GM21723 (cell line): ENCODE measurements at regions not wholly inside any gene's neighbourhood (a gene's known extent, or its start where the extent isn't known, plus 50 kb on each side); places are given as distances from the start of the nearest gene placed in this dataset.
A peak's percentile ranks its signal among the peaks of the same experiment; 100 is the strongest.

ENCODE experiments used
- ATAC-seq: cut with Tn5 transposase; IDR thresholded peaks from one replicate; pipeline ENCODE4 v1.9.1; 2021; ENCODE audit warnings: mild to moderate bottlenecking, moderate library complexity; ENCODE audit not compliant: unreplicated experiment

DNA sequence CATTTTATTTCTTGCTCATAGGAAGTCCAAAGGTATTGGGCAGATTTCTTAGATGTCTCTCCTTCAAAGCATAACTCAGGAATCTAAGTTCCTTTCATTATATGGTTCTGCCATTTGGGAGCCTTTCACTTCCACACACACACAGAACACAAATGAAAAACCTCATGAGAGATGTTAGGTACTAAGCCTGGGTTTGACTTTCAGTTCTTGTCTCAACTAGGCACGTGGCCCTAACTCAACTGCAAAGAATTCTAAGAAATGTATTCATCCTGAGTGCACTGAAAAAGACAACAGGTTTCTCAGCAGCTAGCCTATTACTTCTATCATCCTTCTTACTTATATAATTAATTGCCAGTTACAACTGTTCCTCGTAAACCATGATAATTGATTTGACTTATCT is 190.0 kb upstream of the SAMSN1 start:
- ATAC-seq = peak; percentile 72

DNA sequence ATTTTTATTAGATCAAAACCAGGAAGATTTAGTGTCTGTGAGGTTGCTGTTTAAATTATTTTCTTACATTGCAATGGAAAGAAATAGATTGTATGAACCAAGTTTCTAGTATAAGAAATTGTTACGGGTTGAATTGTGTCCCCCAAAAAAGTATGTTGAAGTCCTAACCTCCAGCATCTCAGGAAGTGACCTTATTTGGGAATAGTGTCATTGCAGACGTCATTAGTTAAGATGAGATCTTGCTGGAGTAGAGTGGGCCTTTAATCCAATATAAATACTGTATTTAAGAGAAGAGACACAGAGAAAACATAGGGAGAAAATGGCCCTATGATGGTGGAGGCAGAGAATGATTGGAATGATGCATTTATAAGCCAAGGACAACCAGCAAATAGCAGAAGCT is 188.7 kb upstream of the SAMSN1 start:
- no peak for ATAC-seq

DNA sequence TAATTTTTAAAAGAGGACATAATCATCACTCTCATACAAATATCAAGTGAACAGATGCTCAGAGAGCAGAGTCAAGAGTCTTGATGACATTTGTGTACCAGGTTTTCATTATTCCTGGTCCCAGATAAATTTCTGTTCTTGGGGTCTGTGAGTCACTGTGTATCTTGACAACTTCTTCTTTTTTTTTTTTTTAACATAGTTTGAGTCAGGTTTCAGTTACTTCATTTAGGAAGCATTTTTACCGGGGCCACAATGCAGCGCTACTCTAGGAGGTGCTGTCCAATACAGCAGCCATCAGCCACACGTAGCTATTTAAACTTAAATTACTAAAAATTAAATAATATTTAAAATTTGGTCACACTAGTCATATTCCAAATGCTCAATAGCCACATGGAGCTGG is 188.1 kb upstream of the SAMSN1 start:
- ATAC-seq = no peak

DNA sequence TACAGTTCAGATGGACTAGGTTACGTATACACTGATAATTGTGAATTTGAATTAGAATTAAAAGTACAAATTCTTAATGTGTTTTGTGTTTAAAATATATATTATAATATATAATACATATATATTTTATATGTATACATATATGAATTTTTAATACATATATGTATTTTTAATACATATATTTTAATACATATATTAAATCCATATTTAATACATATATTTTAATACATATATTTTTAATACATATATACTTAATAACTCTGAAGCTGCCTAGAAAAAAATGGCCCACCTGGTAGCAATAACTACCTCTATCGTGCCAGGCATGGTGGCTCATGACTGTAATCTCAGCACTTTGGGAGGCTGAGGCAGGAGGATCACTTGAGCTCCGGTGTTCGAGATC is 179.1 kb upstream of the SAMSN1 start:
- no peak for ATAC-seq

DNA sequence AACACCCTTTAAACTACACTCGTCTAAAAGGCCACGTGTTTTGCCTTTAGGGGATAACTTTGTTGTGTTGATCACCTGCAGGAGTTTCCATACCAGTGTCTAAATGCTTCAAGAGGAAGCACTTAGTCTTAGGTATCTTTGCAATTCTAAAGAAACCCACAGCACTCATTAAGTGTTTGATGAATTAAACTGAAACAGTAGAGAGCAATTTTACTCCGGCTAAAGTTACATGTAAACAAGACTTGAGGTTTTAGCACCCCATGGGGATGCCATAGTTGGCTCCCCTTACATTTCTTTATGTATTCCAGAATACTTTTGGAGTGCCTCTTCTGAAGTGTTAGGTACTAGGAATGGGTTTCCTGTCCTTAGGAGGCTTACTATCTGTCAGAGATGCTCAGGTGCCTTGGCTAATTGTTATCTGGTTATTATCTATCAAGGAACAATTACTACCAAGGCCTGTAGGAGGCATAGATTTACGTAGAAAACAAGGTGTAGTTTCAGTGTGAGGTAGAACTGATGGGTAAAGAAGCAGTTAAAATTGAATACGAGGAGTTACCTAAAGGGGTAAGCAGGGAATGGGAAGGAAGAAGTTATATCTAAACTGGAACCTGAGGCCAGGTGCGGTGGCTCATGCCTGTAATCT is 176.8 kb upstream of the SAMSN1 start:
- ATAC-seq = no peak

DNA sequence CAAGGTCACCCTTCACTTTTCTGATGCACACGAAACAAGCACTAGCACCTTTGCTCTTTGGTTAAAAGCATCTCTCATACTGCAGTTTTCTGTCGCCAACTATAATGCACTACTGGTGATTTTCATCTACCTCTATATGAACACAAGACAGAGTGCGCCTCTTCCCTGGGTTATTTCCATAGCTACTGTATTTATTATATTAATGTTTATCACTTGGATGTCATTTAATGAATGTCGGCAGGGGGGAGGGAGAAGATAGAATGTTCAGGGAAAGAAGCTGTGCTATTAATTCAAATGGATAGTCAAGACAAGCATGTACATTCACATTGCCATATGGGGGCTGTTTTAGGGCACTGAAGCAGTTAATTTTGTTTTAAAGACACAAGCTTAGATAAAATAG is 174.1 kb upstream of the SAMSN1 start:
- no peak for ATAC-seq

DNA sequence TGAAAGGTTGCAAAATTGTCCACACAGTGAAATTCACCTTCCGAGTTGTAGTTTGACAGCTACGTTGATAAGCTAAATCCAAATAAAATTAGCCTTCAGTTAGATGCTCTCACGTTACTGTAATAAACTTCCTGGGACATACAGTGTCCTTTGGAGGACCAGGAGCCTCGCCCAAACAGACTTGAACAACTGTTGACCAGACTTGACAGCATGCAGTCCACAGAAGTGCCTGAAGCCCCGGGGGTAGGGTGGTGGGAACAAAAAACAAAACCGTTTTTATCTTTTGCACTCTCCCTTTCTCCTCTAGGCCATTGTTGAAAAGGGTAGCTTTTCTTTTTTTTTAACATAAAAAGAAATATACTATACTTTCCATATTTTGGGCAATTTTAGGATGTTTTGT is 172.8 kb upstream of the SAMSN1 start:
- ATAC-seq = no peak

DNA sequence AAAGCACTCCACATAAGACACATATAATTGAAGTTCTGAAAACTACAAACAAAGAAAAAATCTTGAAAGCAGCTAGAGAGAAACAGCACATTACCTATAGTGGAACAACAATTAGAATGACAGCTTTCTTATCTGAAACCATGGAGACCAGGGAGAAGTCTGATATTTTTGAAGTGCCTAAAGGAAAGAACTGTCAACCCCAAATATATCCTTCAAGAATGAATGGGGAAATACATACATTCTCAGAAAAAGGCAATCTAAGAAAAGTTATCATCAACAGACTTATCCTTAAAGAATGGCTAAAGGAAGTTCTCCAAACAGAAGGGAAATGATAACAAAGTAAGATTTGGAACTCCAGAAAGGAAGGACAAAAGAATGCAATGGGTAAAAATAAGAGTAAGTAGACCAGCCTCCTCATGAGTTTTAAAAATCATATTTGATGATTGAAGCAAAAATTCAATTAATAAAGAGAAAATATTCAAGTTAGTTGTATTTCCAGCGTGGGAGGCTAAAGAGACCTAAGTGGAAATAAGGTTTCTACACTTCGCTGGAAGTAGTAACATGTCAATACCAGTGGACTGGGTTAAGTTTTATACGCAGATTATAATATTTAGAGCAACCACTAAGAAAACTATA is 170.8 kb upstream of the SAMSN1 start:
- ATAC-seq = no peak

DNA sequence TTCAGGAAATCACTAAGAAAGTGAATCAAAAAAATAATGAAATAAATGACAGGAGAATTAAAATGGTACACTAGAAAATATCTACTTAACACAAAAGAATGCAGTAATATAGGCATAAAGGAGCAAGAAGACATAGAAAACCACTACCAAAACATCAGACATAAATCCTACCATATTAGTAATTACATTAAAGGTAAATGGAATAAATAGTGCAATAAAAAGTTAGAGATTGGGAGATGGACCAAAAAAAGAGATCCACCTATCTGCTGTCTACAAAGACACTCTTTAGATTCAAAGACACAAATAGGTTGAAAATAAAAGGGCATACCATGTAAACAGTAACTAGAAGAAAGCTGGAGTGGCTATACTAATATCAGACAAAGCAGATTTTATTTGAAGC is 167.0 kb upstream of the SAMSN1 start:
- no peak for ATAC-seq

DNA sequence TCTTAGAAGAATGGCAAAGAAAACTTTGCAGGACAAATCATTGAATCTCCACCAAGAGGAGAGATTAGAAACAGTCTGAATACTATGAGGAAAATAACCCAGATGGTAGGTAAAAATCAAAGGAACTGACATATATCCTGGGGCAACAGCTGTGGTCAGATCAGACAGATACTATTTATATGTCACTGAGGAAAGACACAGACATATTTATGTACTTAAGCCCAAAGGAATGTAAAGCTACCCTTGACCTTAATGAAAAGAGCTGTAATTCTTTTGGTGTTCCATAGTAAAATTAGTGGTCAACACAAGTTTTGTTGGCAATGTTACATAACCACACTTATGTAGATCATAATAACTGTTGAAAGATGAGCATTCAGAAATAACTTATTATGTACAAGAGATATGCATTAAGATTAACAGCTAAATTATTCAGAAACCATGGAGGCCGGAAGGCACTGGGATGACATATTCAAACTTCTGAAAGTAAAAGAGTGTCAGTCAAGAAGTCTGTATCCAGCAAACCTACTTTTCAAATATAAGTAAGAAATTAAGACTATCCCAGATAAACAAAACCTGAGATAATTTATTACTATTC is 166.1 kb upstream of the SAMSN1 start:
- no peak for ATAC-seq

DNA sequence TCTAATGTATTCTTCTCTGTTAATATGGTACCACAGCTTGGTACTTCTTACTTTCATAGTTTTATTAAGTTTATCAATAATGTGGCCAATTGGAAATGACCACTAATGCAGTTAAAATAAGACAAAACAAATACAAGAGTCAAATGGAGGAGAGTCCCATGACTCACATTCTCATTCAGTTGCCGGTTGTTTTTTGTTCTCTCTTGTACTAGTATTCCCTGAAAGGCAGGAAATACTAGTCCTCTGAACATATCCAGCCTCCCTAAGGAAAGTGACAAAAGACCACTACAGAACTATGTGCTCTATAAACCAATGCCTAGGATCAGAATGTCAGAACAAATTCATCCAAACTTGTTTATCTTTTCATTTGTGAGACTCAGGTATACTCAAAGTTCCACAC is 165.2 kb upstream of the SAMSN1 start:
- no peak for ATAC-seq

DNA sequence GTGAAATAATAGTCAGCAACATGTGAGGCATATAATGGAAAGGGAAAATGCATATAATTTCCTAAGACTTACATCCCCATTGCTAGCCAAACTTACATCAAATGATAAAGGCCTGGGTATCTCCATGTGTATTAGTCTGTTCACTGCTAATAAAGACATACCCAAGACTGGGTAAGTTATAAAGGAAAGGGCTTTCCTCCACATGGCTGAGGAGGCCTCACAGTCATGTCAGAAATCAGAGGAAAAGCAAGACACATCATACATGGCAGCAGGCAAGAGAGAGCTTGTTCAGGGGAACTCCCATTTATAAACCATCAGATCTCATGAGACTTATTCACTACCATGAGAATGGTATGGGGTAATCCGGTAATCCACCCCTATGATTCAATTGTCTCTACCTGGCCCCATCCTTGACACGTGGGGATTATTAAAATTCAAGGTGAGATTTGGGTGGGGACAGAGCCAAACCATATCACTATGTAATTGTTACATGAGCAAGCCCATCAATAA is 161.5 kb upstream of the SAMSN1 start:
- ATAC-seq = no peak

DNA sequence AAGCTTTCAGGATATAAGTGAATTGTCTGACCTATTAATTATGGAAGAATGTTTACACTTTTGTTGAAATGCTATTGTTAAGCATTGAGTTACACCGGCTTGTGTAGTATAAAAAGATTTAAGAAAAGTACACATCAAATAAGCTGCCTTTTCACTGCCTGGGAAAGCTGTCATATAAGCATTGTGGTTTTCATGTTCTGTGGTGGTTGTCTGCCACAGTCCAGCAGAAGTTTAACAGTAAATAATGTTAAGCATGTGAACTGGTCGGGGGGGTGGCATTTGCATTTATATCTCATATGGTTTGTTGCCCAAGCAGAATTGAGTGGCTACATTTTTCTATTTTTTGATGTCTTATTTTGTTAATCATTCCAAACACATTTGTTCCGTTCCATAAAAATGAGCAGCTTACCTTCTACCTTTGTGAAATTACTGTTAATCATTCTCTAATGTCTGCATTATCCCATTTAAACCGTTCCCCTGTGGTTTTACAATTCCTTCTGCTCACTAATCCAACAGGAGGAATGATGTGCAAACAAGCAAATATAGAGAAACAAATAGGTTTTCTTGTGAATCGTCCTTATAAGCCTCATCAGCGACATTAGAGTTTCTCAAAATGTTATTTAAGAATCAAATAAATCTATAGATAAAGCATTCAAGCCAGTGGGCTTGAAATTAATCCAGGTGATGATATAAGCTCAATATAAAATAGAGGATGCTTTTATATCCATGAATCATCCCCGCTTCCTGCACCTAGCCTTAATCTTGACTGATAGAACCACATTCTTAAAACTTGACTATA is 160.8 kb upstream of the SAMSN1 start:
- ATAC-seq = no peak

DNA sequence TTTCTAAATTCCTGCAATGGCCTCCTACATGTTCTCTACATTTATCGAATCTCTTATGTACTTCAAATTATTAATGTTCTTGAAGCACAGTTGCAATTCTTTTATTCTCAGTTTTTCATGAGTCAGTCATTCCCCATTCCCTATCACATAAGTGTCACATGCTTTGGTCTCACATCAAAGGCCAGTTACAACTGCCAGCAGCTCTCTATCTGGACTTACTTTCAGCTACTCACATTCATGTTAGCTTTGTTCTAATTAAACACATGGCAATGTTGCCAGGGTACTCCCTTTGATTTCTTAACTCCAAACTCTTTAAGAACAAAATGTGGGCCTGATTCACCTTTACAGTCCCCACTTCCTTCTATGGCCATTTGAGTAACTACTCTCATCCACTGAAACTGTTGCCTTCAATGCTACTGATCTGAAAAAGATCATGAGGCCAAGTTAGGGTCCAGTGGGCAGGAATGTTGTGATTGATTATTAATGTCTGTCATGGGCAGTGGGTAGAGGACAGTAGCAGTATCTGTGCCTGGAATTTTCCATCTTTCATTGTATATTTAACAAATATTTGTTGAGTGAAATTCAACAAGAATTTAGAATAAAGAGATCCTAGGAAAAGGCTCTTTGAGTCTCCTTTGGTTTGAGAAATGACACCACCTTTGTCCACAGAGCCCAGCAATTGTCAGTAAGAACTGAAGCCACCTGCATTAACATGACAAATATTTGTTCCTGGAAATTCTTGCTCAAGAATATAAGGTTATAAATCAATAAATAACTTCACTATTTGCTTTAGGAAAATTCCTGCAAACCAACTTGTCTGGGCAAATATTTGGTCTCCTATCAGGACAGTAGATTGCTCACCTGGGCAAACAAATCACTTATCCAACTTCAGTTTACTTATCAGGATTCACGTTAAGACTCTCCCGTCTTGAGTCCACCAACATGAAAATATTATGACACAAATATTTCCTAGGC is 153.6 kb upstream of the SAMSN1 start:
- no peak for ATAC-seq

DNA sequence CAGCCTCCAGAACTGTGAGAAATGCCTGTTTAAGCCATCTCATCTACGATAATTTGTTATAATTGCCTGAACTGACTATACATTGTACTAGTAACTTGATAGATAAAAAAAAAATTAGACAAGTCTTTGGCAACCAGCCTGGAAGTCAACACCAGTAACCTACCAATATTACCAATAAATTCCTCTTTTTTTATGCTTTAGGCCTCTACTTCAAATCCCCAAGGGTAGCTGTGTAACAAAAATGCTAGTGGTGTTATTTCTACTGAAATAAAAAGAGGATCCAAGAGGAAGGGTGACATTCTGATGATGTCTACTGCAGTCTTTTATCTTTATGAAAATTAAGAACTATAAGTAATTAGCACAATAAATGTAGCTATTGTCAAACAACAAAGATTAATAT is 151.7 kb upstream of the SAMSN1 start:
- ATAC-seq = no peak

DNA sequence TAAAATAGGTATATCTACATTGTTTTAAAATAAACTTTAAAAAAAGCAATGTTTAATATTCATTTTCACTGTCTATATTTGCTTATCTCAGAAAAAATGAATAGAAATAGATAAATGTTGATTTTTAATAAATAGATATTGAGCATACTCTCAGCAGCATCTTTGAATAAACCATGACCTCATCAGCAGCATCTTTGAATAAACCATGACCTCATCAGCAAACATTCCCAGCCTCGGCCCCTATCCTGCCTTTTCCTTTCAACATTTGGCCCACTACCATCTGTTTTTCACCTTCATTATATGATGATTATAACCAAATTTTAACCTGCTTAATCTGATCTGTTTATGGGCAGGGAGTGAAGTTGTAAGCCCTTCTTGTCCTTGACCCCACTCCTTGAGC is 148.7 kb upstream of the SAMSN1 start:
- no peak for ATAC-seq

DNA sequence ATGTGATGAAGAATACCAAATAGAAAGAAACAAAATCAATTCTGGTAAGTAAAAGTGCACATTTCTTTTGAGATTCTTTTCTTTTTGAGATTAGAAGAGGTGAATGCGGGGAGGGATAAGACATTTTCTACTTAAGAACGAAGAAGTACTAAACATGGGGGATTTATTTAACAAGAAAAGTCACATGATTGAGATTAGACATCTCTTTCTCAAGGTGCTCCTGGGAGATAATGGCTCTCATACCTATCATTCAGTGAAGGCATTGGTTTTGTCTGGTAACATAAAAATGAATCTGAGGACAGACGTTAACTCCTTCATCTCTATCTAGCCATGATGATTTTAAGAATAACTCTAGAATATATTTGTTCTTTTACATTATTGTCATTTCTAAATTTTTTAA is 147.9 kb upstream of the SAMSN1 start:
- no peak for ATAC-seq

DNA sequence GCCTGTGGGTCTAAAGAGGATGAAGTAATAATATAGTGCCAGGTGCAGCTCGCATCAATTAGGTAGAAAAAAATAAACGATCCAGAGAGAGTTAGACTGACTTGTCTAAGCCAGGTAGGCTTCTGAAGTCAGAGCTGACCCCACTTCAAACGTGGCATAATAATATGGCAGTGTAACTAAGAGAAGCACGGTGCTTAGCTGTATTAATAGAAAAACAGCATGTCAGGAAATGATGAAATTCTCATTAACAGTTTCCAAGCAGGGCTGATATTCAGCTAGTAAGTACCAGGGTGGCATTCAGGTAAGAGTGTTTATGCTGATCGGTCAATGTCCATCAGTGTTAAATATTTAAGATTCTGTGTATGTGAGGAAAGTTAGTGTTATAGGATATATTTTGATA is 145.8 kb upstream of the SAMSN1 start:
- ATAC-seq = no peak

DNA sequence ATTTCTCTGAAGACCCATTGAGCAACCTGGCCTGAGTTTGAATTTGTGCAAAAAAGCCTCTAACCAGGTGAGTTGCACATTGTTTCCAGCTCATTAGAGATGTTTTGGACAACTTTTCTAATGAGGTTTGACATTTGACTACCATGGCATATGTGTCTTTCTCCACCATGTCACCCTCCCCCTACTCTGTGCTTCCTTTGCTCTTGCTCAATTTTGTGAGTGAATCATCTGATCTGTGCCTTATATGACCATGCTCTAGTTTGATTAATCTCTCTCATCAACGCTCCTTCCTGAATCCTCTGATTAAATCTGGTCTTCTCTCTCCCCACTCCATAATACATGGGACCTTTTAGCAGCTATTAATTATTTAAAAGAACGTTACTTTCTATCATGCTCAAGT is 144.8 kb upstream of the SAMSN1 start:
- ATAC-seq = no peak

DNA sequence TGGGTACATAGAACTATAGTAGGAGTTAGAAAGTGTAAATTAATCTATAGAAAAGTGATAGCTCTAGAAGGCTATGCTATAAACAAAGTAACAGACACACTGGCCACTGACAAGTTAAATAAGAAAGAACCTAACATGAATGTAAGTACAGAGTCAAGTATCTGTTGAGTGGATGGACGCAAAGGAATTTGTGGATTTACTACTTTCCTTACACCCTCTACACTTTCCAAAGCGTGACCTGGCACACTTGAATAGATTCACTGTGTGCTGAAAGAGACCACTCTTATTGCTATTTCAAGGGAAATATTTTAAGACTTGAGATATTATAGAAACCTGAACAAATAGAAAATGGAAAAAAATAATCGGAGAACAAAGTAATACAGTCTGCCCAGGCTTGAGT is 142.8 kb upstream of the SAMSN1 start:
- ATAC-seq = no peak

DNA sequence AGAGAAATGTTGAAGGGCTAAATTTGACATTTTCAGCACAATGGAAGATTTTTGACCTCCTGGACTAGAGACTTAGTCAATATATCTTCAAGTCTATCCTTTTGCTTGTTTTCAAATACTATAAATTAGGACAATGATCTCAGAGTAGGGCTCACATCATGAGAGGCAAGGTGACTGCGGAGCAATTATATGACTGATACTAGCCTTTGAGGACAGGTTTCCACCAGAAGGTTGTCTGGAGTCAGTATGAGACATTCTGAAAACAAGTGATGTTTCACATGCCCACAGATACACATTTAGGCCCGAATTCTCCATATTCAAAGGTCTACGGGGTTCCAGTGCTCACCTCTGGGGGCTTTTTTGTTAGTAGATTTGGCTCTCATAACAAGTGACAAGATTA is 142.3 kb upstream of the SAMSN1 start:
- ATAC-seq = no peak
